HG03064 (cell line): ENCODE measurements at regions not wholly inside any gene's neighbourhood (a gene's known extent, or its start where the extent isn't known, plus 50 kb on each side); places are given as distances from the start of the nearest gene placed in this dataset.
"Not testable (repeated sequence)": the region's sequence is repeated elsewhere in the genome, so short reads cannot be mapped to it uniquely, and the experiment has no call there.

Experiments used
- ATAC-seq: cut with Tn5 transposase; IDR thresholded peaks from one replicate; pipeline ENCODE4 v1.9.1; 2021; ENCODE audit warnings: low read depth; ENCODE audit not compliant: unreplicated experiment

GRCh38 chr14:106507354-106507753, 981.0 kb downstream of the TMEM121 start:
- ATAC-seq: no peak

- no peak for ATAC-seq
These were observed 981.8 kb downstream of the TMEM121 start for GRCh38 chr14:106508216-106508615.

GRCh38 chr14:106509176-106509575, 982.8 kb downstream of the TMEM121 start:
- ATAC-seq: no peak

- no peak for ATAC-seq
These were observed 983.4 kb downstream of the TMEM121 start for GRCh38 chr14:106509807-106510206.

- no peak for ATAC-seq
These were observed 984.8 kb downstream of the TMEM121 start for GRCh38 chr14:106511006-106511799.

GRCh38 chr14:106511800-106512198, 985.4 kb downstream of the TMEM121 start:
- no peak for ATAC-seq

- ATAC-seq: no peak
These were observed 986.9 kb downstream of the TMEM121 start for GRCh38 chr14:106513302-106513701.

GRCh38 chr14:106518054-106518943, 991.9 kb downstream of the TMEM121 start:
- no peak for ATAC-seq

GRCh38 chr14:106522118-106522517, 995.7 kb downstream of the TMEM121 start:
- not testable (repeated sequence) for ATAC-seq

GRCh38 chr14:106522990-106523389, 996.6 kb downstream of the TMEM121 start:
- ATAC-seq: no peak

GRCh38 chr14:106528717-106529116, 1002.3 kb downstream of the TMEM121 start:
- ATAC-seq: no peak

- no peak for ATAC-seq
These were observed 1003.6 kb downstream of the TMEM121 start for GRCh38 chr14:106530031-106530422.

GRCh38 chr14:106530423-106531107, 1004.2 kb downstream of the TMEM121 start:
- no peak for ATAC-seq

GRCh38 chr14:106537597-106537996, 1011.2 kb downstream of the TMEM121 start:
- ATAC-seq: not testable (repeated sequence)

- ATAC-seq: no peak
These were observed 1011.8 kb downstream of the TMEM121 start for GRCh38 chr14:106538201-106538600.

- ATAC-seq: no peak
These were observed 1021.5 kb downstream of the TMEM121 start for GRCh38 chr14:106547735-106548434.

GRCh38 chr14:106549064-106549463, 1022.7 kb downstream of the TMEM121 start:
- no peak for ATAC-seq

- ATAC-seq: no peak
These were observed 1024.9 kb downstream of the TMEM121 start for GRCh38 chr14:106551265-106551664.

GRCh38 chr14:106556211-106556610, 1029.8 kb downstream of the TMEM121 start:
- not testable (repeated sequence) for ATAC-seq

- no peak for ATAC-seq
These were observed 1030.4 kb downstream of the TMEM121 start for GRCh38 chr14:106556665-106557289.
